ENCODE measurements at regions not wholly inside any gene's neighbourhood (a gene's known extent, or its start where the extent isn't known, plus 50 kb on each side); places are given as distances from the start of the nearest gene placed in this dataset.

- no peak overlapping the region for H4K91ac ChIP-seq (ENCODE audit: insufficient read length, low read depth, low read length)
- H3K4me1 Mint-ChIP-seq = peaks cover 0 to 9% of the 10 kb centered on the region in 2 experiments; a peak in 2 of 4 replicates
- no peak overlapping the region for H3K56ac ChIP-seq (ENCODE audit: insufficient read length, low read depth, low read length)
- H3K4me1 ChIP-seq (ENCODE audit: insufficient read depth, low read length) = no peaks in the 10 kb centered on the region
- peaks cover 7% of the 10 kb centered on the region for H3K27me3 Mint-ChIP-seq (ENCODE audit: low read depth)
- H4K8ac ChIP-seq (replicated peaks; ENCODE audit: insufficient read length, low read depth, low read length) = no peak overlapping the region
- no peaks in the 10 kb centered on the region for H3K79me2 ChIP-seq (ENCODE audit: insufficient read depth, low read length)
- no peaks in the 10 kb centered on the region for H3K27me3 ChIP-seq (ENCODE audit: insufficient read depth, low read length)
- H3T11ph ChIP-seq (ENCODE audit: low read length) = no peak overlapping the region
- peaks cover 3% of the 10 kb centered on the region for H4K20me1 ChIP-seq (ENCODE audit: control insufficient read depth, insufficient read depth, insufficient read length)
- no peaks in the 10 kb centered on the region for H3K9me3 Mint-ChIP-seq
- H3K4me2 ChIP-seq (ENCODE audit: insufficient read depth, insufficient read length, low read length) = no peak overlapping the region
- H2AK5ac ChIP-seq (ENCODE audit: insufficient read length, low read length) = no peak overlapping the region
- H2BK15ac ChIP-seq (ENCODE audit: low read depth, low read length) = no peak overlapping the region
- H3K36me3 Mint-ChIP-seq (ENCODE audit: insufficient read depth in 1 of 3, low read depth in 3 of 3) = no peaks in the 10 kb centered on the region
- no peak overlapping the region for H3K4ac ChIP-seq (ENCODE audit: low read depth, low read length)
- TF ChIP-seq, protein P1, sequence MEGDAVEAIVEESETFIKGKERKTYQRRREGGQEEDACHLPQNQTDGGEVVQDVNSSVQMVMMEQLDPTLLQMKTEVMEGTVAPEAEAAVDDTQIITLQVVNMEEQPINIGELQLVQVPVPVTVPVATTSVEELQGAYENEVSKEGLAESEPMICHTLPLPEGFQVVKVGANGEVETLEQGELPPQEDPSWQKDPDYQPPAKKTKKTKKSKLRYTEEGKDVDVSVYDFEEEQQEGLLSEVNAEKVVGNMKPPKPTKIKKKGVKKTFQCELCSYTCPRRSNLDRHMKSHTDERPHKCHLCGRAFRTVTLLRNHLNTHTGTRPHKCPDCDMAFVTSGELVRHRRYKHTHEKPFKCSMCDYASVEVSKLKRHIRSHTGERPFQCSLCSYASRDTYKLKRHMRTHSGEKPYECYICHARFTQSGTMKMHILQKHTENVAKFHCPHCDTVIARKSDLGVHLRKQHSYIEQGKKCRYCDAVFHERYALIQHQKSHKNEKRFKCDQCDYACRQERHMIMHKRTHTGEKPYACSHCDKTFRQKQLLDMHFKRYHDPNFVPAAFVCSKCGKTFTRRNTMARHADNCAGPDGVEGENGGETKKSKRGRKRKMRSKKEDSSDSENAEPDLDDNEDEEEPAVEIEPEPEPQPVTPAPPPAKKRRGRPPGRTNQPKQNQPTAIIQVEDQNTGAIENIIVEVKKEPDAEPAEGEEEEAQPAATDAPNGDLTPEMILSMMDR (conservative IDR thresholded peaks at IDR 0.05) = no peak
- no peak overlapping the region for H3K23ac ChIP-seq (ENCODE audit: insufficient read length, low read depth, low read length)
- WGBS (ENCODE audit: extremely low coverage, insufficient read length, low lambda C conversion rate) = no CpG with 5 or more reads among the region's 9 CpGs
- H3K27ac Mint-ChIP-seq = no peak overlapping the region
- no peak for DNase-seq
- H2BK120ac ChIP-seq (ENCODE audit: low read depth, low read length, poor library complexity, severe bottlenecking) = no peak overlapping the region
- H3K4me3 Mint-ChIP-seq = no peak overlapping the region
- no peaks in the 10 kb centered on the region for H3K9me3 ChIP-seq (ENCODE audit: control insufficient read depth, low read depth, low read length)
- H3K23me2 ChIP-seq (ENCODE audit: insufficient read length, low read depth, low read length, poor library complexity, severe bottlenecking) = no peaks in the 10 kb centered on the region
- no peak overlapping the region for H3K27ac ChIP-seq (ENCODE audit: insufficient read length, low read depth, low read length)
- no peak overlapping the region for H3K9ac ChIP-seq (ENCODE audit: extremely low read depth, insufficient read length, low read length)
- H3K14ac ChIP-seq (ENCODE audit: insufficient read depth, low read length) = no peak overlapping the region
- H4K5ac ChIP-seq (ENCODE audit: insufficient read length, low read depth, low read length) = no peak overlapping the region
- no peak overlapping the region for H2BK5ac ChIP-seq (ENCODE audit: insufficient read length, low read length)
- H2AFZ ChIP-seq (ENCODE audit: low read length) = no peak overlapping the region
- H2BK12ac ChIP-seq (ENCODE audit: insufficient read length, low read depth, low read length) = no peak overlapping the region
- H2BK20ac ChIP-seq (ENCODE audit: low read depth, low read length, poor library complexity, severe bottlenecking) = no peak overlapping the region
- H3K18ac ChIP-seq (ENCODE audit: insufficient read length, low read depth, low read length) = no peak overlapping the region
- no peaks in the 10 kb centered on the region for H3K79me1 ChIP-seq (ENCODE audit: insufficient read depth, low read depth, low read length, poor library complexity, severe bottlenecking)
These were observed 154.6 kb downstream of the C1orf94 start for GRCh38 chr1:34331020-34331926.

All from H9 (cell line).